GM21447 (cell line): ENCODE measurements at regions not wholly inside any gene's neighbourhood (a gene's known extent, or its start where the extent isn't known, plus 50 kb on each side); places are given as distances from the start of the nearest gene placed in this dataset.

ENCODE experiments used
- ATAC-seq: cut with Tn5 transposase; IDR thresholded peaks from one replicate; pipeline ENCODE4 v1.9.1; 2021; ENCODE audit not compliant: unreplicated experiment

DNA sequence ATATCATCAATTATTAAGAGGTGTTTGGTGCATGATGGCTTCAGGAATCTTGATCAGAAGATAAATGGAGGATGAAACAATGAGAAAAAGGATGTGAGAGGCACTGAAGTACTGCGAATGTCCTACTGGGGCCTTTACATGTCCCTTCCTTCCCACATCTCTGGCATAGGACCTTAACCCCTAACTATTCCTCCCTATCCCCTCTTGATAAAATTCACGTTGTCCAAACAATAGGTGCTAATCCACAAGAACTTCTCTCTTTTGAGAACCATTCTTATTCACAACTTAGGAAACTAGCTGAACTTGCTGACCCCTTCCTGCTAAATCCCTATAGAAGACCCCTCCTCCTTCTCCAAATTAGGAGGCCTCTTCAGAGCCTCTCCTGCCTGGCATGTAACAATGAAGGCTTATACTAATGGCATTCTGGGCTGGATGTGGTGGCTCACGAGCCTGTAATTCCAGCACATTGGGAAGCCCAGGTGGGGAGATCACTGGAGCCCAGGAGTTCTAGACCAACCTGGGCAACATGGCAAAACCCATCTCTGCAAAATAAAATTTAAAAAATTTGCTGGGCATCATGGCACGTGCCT, 276.5 kb upstream of the SMARCA2 start:
- no peak for ATAC-seq

DNA sequence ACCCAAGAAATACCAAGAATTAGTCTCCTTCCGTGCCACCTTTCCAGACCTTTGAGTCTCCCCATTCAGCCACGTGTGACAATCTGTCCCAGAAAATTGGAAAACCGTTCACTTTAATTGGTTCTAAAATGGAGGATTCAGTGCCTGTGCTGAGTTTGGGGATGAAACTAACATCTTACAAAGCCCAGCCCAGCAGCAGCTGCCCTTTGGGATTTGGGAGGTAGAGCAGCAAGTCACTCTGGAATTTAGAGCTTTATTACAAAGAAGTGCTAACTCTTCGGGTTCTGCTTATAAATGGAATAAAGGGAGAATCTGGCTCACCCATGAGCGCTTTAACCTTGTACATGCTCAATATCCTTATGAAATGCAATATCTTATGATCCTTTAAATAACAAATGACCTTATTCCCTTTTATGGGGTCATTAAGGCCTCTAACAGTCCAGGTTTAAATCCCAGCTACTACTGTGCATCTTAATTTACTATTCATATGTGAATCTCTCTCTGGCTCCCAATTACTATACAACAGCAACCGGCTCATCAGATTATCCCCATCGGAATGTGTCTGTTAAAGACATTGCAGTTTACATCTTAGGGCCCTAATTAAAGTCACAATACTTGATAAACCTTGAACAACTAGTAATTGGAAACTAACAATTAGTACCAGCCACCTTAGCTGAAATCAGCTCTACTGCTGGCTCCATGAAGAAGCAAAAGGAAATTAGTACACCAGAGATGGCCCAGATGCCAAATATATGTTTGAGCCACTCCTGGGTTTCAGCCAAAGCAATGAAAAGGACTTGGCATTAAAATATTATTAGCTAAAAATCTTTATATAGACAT, 271.8 kb upstream of the SMARCA2 start:
- no peak for ATAC-seq

DNA sequence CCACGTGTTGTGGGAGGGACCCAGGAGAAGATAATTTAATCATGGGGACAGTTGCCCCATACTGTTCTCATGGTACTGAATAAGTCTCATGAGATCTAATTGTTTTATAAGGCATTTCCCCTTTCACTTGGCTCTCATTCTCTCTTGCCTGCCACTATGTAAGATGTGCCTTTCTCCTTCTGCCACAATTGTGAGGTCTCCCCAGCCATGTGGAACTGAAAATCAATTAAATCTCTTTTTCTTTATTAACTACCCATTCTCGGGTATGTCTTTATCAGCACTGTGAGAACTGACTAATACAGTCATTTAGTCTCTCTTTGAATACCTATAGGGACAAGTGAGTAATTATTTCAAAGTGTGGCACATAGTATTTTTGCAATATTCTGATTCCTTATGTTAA, 269.2 kb upstream of the SMARCA2 start:
- ATAC-seq = no peak

DNA sequence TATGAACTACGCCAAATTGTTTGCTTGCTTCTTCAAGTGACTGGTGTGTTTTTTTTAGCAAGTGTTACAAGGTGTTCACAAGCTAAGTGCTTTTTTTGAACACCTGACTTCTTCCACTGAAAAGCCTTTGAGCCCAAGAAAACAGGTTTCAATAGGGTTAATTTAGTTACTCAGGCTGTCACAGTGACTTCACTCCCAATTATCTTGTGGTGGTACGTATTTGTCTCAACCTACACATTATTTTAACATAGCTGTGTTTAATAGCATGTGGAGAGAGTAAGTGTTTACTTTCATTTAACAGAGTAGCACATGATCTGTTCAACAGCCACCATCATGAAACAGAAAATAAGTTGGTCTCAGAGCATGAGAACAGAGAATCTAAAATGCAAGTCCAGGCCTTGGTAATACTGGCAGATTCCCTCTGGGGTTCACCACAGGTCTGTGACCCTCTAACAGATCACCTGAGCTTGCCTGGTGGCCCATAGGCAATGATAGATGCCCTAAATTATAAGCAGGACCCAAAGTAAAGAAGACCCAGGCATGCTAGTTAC, 267.7 kb upstream of the SMARCA2 start:
- no peak for ATAC-seq

DNA sequence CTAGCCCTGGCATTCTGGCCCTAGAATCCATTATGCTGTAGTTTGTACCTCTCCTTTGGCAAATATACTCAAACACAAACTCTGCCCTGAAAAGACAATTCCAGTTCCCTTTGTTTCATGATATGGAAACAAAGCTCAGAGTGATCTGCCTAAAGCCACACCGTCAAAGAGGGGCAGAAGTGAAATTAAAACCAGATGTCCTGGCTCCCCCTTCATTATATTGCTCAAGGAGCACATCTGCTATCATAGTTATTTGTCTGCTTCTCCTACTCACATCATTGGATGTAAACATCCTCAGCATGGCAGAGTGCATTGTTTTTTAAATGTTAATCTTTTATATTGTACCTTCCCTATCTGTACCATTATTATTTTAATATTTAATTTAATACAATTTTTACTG, 266.7 kb upstream of the SMARCA2 start:
- ATAC-seq = no peak

DNA sequence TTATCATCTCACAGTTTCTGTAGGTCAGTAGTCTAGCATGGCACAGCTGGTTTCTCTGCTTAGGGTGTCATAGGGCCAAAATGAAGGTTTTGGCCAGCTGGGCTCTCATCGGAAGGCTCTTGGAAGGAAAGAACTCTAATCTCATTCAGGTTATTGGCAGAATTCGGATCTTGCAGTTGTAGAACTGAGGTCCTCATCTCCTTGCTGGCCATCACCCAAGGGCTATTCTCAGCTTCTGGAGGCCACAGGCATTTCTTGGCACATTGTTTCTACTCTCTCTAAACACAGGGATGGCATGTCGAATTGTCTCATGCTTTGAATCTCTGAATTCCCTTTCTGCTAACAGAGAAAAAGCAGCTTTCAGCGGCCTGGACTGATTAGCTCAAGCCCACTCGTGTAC, 258.0 kb upstream of the SMARCA2 start:
- no peak for ATAC-seq

DNA sequence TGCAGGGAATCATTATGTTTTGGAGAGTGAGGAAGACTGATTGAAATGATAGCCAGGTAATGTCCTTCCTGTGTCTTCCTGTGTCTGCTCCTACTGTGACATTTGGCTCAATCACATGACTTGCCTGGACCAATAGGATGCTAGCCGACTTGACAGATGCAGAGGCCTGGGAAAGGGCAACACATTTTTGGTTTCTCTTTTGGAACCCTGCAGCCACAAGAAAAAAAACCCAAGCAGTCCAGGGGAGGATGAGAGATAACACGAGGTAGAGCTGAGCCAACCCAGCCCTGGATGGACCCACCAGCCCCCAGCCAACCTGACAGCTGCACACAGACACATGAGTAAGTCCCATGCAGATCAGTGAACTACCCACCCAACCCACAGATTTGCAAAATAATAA, 256.1 kb upstream of the SMARCA2 start:
- ATAC-seq = peak; percentile 67

DNA sequence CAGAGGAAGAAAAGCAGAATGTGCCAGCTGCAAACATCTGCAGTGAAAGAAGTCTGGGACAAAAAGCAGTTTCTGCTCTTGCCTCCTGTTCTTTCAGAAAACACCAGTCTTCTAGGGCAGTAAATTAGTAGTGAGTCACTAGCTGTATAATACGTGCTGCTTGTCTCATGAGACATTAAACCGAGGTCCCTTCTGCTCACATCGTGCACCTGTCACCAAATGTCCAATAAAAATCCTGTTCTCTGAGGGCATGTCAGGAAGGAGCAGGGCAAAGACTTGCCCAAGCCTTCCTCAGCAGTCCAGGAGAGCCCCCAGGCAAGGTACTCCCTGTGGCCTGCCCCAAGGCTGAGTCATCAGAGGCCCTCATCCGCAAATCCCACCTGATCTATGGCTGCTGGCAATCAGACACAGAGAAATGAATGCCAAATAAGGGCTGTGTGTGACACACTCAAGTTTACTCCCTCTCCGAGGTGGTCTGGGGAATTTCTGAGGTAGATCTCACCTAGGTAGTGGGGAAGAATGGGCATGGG, 255.3 kb upstream of the SMARCA2 start:
- no peak for ATAC-seq

DNA sequence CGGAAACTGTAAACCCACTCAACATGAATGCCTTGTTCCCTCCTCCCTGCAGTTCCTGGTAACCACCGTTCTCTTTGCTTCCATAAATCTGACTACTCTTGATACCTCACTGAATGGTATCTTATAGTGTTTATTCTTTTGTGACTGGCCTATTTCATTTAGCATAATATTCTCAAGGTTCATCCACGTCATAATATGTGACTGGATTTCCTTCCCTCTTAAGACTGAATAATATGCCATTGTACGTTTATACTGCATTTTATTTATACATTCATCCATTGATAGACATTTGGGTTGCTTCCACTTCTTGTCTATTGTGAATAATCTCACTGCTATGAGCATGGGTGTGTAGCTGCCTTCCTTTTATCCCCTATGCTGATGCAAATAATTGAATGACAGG, 253.3 kb upstream of the SMARCA2 start:
- ATAC-seq = no peak

DNA sequence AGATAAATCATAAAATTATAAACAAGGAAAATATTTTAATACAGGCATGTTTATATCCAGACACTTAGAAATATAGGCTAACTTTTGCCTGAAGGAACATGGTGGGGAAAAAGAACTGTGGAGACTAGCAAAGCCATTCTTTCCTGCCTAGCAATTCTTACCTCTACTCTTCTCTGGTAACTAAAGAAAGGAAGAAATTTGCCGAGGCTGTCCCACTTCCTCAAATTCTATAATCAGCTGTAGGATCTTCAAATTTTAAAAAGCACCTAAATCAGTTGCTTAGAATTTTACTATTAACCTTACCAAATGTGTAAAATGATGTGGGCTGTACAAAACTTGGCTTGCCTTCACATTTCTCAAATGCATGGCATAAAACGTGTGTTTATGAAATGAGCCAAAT, 249.1 kb upstream of the SMARCA2 start:
- ATAC-seq = no peak

DNA sequence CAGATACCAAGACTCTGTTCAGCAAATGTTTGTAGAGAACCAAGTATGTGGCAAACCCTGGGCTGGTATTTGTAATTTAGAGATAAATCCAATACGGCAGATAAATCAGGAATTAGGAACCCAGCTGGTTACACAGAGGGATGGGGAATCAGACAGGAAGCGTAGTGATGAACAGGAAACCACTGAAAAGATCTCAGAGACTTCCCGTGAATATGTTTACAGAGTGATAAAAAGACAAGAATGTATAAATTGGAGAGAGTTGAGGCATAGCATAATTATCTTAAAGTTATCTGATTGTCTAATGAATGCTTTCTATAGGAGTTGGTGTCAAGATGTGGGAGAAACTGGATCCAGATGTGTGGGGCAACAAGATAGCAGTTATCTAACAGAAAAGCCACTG, 246.6 kb upstream of the SMARCA2 start:
- no peak for ATAC-seq

DNA sequence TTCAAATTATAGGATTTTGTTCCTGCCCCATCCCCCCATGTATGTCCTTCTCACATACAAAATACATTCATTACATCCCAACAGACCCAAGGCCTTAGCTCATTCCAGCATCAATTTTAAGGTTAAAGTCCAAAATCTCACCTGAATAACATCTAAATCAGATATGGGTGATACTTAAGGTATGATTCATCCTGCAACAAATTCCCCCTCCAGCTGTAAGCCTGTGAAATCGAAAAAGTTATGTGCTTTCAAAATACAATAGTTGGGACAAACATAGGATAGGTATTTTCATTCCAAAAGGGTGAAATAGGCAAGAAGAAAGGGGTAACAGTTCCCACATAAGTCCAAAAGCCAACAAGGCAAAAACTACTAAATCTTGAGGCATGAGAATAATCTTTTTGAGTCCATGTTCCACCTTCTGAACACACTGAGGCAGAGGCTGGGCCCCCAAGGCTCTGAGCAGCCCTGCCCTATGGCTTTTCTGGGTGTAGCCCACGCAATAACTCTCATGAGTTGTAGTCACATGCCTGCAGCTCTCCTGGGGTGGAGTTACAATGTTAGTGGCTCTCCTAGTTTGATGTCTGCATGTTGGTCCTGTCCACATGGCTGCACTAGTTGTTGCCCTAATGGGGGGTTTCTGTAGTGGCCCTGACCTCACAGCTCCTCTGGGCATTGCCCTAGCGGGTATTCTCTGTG, 243.9 kb upstream of the SMARCA2 start:
- ATAC-seq = no peak

DNA sequence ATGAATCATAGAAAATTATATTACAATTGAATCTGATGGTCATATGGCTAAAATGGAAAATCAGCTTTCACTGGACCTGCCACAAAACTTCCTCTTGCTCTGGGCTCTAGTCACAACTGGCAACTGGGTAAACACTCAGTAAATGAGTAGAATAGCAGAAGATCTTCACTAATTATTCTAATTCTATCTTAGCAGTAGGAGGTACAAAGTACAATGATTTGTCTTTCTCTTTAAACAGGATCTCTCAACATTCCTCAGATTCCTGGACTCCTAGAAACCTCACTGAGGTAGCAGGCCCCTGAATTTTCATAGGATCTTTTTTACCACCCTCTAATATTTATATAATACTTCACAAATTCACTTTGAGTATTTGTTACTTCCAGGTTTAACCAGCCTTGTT, 239.9 kb upstream of the SMARCA2 start:
- ATAC-seq = no peak

DNA sequence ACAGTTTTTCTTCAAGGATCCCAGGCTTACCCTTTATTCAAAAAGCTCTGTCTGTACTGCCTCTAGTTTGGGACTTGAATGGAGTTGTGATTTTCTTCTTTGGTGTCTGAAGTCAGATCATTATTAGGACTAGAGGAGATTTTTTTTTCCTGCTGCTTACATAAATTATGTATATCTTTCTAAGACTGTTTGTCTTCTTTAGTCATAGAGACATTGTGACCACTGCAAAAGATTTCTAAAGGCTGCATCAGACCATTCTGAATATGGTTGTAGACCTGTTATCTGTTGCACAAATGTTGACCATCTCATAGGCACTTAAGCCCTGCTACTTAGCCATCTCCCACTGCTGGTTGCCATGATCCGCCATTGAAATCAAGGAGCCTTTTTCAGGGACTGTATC, 238.5 kb upstream of the SMARCA2 start:
- ATAC-seq = no peak

DNA sequence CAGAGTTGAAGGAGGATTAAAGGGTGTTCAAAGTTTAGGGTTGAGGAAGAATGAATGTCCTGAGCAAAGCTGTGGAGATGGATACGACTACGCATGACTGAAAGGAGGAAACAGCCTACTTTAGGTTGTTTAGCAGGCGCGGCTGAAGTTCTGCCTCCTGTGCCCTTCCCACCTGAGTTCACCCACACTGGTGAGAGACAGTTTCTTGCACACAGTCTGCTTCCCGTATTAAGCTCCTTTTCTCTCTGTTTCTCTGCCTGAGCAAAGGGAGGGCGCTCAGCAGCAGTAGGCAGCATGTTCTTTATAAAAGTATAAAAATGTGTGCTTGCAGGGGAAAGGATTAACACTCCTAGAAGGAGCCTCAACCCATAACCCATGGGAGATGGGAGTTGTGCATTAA, 224.0 kb upstream of the SMARCA2 start:
- ATAC-seq = no peak

DNA sequence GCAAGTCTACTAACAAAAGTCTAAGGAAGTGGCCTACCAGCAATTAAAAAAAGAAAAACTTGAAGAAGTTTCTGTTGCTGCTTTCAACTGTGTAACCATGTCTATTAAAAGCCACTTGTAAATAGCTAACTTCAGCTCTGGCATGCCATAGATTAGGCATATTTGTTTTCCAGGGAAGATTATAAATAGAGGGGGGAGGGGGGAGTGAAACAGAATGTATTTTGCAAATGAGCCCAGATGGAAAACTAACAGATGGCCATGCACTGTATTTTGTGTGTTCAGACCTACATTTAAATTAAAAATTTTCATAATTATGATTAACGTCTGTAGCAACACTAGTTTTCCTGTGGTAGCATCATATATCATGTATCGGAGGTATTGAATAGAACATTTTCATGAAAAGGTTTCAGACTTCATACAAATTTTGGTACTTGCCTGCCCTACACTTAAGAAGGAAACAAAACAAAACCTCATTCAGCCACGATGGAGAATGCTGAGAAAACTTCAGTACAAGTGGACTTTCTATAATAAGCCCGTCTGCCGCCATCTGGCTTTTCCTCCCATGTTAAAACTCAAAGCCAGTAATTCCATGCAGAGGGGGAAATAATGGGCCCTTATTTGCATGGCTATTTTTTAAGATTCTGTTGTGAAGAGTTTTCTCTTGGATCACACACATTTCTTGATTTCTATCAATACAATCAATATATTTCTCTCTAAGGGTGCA, 220.4 kb upstream of the SMARCA2 start:
- ATAC-seq = no peak

DNA sequence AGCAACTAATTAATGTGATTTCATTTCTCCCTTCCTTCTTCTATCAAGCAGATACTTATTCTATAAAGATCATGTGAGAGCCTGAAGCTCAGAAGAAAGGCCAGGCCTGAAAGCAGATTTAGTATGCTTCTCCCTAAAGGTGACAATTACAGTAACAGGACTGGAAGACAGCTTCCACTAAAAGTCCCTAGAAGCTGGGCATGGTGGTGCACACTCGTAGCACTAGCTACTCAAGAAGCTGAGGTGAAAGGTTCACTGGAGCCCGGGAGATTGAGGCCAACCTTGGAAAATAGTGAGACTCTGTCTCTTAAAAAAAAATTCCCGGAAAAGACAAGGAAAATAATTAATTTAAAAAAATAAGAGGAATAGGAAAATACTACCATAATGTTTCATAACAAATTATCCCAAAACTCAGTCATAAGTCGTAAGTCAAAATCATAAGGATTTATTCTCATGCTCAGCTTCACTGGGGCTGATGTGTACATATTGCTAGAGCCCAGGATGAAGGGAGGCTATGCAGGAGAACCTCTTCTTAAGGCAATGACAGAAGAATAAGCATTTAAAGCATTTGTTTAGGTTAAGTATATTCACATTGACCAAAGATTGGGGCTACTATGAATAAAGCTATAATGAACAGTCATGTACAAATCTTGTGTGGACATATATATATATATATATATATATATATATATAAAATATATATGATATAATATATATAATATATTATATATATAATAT, 210.8 kb upstream of the SMARCA2 start:
- no peak for ATAC-seq

DNA sequence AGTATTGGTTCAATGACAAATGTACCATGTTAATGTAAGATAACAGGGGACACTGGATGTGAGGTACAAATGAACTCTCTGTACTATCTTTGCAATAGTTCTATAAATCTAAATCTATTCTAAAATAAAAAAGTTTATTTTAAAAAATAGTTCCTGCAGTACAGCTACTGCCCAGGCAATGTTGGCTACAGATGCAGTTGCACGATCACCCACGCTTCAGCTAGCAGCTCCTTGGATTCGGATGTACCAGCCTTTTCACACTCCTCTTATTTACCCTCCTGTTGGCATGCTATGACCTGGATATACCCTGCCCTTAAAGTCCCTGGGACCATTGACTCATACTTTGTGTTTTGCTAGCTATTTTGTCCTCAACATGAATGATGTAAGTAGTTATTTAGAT, 185.4 kb upstream of the SMARCA2 start:
- ATAC-seq = no peak

DNA sequence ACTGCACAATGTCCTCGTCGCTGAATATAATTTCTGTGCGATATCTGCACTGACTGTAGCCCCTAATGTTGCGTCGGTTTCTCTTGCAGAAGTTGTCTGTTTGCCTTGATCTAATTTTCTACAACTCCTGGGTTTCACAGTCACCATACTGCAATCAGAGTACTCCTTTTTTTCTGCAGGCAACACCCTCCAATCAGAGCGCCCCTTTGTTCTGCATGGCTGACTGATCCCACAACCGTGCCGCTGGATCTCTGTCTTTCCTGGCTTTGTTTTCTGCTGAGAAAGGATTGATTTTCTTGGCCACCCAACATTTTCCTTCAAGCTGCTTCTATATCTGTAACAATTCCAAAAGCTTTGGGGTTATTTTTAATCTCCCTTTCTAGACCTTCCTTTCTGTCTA, 182.2 kb upstream of the SMARCA2 start:
- no peak for ATAC-seq

DNA sequence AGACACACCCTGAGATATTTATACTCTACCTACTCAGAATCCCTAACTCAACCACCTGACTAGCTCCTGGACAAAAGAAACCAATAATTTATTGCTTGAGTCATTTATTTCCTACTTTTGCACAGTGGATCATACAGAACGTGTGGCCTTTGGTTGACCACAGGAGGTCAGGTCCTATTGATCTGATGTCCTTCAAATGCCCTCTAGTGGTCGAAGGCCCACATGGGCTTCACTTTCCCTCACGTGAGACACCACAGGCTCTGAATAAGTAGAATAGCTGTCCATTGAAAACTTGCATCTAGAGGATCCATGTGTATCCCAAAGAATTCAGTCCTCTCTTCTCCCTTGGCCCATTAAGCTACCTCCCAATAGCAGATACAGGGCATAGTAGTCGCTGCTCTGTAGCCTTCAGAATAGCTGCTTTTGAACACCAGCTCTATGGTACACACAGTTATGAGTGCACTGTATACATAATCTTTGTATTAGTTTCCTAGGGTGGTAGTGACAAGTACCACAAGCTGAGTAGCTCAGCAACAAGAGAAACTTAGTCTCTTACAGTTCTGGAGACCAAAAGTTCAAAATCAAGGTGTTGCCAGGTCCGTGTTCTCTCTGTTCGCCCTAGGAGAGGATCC, 177.6 kb upstream of the SMARCA2 start:
- ATAC-seq = no peak
